NT2/D1 (cell line): ENCODE measurements at regions not wholly inside any gene's neighbourhood (a gene's known extent, or its start where the extent isn't known, plus 50 kb on each side); places are given as distances from the start of the nearest gene placed in this dataset.

Experiments
- YY1 ChIP-seq: IDR thresholded peaks from 2 replicates; pipeline ENCODE4 v1.6.1; 2011; ENCODE audit not compliant: insufficient read length, insufficient read depth
- ZNF274 ChIP-seq: IDR thresholded peaks from 2 replicates; pipeline ENCODE4 v1.6.1; 2011; ENCODE audit warnings: mild to moderate bottlenecking, low read depth, low read length

DNA sequence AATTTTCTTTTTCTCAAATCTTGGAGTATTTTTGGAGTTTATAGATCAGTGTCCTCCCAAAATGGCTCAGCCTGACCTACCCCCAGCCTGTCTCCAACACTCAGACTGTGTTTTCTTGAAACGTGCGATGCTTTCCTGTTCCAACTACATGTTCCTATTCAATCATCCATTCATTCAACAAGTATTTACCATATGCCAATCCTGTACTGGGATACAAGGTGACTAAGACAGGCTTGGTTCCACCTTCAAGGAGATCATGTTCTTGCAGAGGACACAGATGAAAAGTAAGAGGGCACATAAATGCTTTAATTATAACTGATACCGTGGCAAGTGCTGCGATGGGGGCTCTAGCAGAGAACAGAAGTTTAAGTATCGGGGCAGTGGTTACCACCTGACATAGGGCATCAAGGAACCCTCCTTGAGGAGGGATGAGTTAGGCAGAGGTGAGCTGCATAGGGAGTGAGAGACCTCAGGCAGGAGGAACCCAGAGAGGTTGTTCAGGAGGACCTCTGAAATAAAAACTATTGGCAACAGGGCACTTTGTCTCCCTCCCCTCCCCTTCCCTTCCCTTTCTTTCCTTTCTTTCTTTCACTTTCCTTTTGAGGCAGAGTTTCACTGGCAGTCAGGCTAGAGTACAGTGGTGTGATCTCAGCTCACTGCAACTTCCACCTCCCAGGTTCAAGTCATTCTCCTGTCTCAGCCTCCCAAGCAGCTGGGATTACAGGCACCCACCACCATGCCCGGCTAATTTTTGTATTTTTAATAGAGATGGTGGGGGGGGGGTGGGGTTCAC lies 469.0 kb downstream of the EPHA4 start:
- TF ChIP-seq YY1 (no peak), ZNF274 (no peak)
